ENCODE measurements at regions not wholly inside any gene's neighbourhood (a gene's known extent, or its start where the extent isn't known, plus 50 kb on each side); places are given as distances from the start of the nearest gene placed in this dataset.

DNA sequence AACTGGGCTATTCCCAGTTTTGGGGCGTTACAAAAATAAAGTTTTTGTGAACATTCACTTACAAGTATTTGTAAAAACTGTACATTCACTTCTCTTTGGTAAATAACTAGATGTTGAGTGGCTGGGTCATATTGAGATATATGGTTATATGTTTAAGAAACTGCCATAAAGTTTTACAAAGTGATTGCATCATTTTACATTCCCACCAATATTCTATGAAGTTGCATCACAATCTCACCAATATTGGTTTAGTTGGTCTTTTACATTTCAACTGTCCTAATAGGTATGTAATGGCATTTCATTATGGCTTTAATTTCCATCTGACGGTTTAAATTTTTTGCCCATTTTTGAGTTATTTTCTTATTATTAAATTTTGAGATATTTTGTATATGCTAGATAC, 251.7 kb upstream of the GNAI1 start:
- TF ChIP-seq, protein P1, sequence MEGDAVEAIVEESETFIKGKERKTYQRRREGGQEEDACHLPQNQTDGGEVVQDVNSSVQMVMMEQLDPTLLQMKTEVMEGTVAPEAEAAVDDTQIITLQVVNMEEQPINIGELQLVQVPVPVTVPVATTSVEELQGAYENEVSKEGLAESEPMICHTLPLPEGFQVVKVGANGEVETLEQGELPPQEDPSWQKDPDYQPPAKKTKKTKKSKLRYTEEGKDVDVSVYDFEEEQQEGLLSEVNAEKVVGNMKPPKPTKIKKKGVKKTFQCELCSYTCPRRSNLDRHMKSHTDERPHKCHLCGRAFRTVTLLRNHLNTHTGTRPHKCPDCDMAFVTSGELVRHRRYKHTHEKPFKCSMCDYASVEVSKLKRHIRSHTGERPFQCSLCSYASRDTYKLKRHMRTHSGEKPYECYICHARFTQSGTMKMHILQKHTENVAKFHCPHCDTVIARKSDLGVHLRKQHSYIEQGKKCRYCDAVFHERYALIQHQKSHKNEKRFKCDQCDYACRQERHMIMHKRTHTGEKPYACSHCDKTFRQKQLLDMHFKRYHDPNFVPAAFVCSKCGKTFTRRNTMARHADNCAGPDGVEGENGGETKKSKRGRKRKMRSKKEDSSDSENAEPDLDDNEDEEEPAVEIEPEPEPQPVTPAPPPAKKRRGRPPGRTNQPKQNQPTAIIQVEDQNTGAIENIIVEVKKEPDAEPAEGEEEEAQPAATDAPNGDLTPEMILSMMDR (IDR thresholded peaks at IDR 0.05) = no peak
- no peak for TF ChIP-seq EZH2 (IDR thresholded peaks at IDR 0.05; ENCODE audit: borderline replicate concordance, insufficient read depth, low read depth, low read length, poor library complexity, severe bottlenecking)

All from B cell (primary cell).